Vagina (tissue), 2 donors: ENCODE measurements at regions not wholly inside any gene's neighbourhood (a gene's known extent, or its start where the extent isn't known, plus 50 kb on each side); places are given as distances from the start of the nearest gene placed in this dataset.

Source experiments
- DNase-seq, 2 donors: peaks; one replicate each; pipeline ENCODE4 v3.0.0-alpha.2; 2017; ENCODE audit errors: extremely low spot score in 2 of 2
- H3K27ac ChIP-seq: fragments of 200-600 bp; sonication (generic); one replicate; pipeline ENCODE4 v1.5.1; 2019
- H3K27me3 ChIP-seq: fragments of 200-600 bp; sonication (generic); one replicate; pipeline ENCODE4 v1.5.1; 2019
- H3K36me3 ChIP-seq, 2 donors: fragments of 200-600 bp; sonication (generic); one replicate each; pipeline ENCODE4 v1.5.1; 2017 to 2019
- H3K4me1 ChIP-seq: fragments of 200-600 bp; sonication (generic); one replicate; pipeline ENCODE4 v1.5.1; 2019
- H3K4me3 ChIP-seq, 2 donors: fragments of 200-600 bp; sonication (generic); 1 replicate in 1 of 2; 2 replicates in 1 of 2; pipeline ENCODE4 v1.5.1; 2016 to 2019
- H3K9me3 ChIP-seq: fragments of 200-600 bp; sonication (generic); one replicate; pipeline ENCODE4 v1.5.1; 2019
- POLR2A ChIP-seq, 2 donors: fragments of 450-650 bp; IDR thresholded peaks; one replicate each; pipeline ENCODE4 v1.6.1; 2017; ENCODE audit warnings: antibody characterized with exemption in 2 of 2, mild to moderate bottlenecking in 2 of 2, moderate library complexity in 2 of 2
- POLR2AphosphoS5 ChIP-seq, 2 donors: sonication (generic); formaldehyde crosslinking; IDR thresholded peaks; one replicate each; pipeline ENCODE4 v1.9.0; 2017; ENCODE audit warnings: antibody characterized with exemption in 2 of 2, mild to moderate bottlenecking in 2 of 2, low read depth in 1 of 2; ENCODE audit not compliant: insufficient read depth in 1 of 2
- intact Hi-C: fragments of 100-400 bp; cut with DNase I; formaldehyde crosslinking; loops from one replicate; pipeline ENCODE4 v1.15.1; 2023
- TF ChIP-seq, protein P1 (sequence below), 3 experiments: fragments of 450-650 bp in 2 of 3; fragments of 200-600 bp in 1 of 3; sonication (generic) in 1 of 3; IDR thresholded peaks; one replicate each; pipeline ENCODE4 v1.5.1; 2017 to 2019; ENCODE audit warnings: antibody characterized with exemption in 3 of 3, mild to moderate bottlenecking in 2 of 3, moderate library complexity in 2 of 3

DNA sequence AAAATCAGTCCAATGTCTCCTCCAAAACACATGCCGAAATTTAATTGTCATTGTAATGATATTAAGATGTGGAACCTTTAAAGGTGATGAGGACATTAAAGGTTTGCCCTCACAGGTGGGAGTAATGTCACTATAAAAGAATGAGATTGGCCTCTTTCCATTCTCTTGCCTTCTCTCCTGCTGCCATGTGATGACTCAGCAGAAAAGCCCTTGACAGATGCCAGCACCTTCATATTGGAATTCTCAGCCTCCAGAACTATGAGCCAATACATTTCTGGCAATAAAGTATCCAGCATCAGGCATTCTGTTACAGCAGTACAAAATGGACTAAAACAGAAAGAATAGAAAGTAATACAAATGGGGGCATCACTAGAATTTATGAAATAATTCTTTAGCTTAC is 609.7 kb downstream of the SLC16A7 start:
- Histone ChIP-seq H3K27me3 (no peaks in the 10 kb centered on the region), H3K4me3 (no peak overlapping the region), H3K4me1 (no peaks in the 10 kb centered on the region), H3K36me3 (no peaks in the 10 kb centered on the region), H3K27ac (no peak overlapping the region), H3K9me3 (no peaks in the 10 kb centered on the region)
- DNase-seq: no peak
- intact Hi-C loops: no loop called here
- TF ChIP-seq, protein P1, sequence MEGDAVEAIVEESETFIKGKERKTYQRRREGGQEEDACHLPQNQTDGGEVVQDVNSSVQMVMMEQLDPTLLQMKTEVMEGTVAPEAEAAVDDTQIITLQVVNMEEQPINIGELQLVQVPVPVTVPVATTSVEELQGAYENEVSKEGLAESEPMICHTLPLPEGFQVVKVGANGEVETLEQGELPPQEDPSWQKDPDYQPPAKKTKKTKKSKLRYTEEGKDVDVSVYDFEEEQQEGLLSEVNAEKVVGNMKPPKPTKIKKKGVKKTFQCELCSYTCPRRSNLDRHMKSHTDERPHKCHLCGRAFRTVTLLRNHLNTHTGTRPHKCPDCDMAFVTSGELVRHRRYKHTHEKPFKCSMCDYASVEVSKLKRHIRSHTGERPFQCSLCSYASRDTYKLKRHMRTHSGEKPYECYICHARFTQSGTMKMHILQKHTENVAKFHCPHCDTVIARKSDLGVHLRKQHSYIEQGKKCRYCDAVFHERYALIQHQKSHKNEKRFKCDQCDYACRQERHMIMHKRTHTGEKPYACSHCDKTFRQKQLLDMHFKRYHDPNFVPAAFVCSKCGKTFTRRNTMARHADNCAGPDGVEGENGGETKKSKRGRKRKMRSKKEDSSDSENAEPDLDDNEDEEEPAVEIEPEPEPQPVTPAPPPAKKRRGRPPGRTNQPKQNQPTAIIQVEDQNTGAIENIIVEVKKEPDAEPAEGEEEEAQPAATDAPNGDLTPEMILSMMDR (IDR thresholded peaks at IDR 0.05): no peak
- TF ChIP-seq POLR2AphosphoS5 (IDR thresholded peaks at IDR 0.05; ENCODE audit: insufficient read depth in 1 of 2, low read depth in 1 of 2) (no peak), POLR2A (IDR thresholded peaks at IDR 0.05) (no peak)

DNA sequence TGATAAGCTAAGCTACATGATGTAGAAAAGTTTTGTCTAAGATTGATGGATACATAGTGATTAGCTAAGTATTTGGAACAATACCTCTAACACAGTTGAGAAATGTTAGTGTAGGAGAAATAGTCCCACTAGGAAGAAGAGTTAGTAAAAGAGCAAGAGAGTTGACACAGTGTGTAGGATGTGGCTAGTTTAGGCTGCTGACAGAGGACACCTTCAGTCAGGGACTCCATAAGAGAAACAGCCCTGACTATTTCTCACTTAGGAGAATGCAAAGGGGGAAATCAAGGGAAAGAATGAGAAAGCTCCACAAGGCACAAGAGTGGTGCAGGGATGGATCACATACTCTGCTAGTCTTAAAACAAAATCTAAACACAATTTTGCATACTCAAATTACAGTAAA is 613.7 kb downstream of the SLC16A7 start:
- Histone ChIP-seq H3K36me3 (no peaks in the 10 kb centered on the region), H3K4me1 (no peaks in the 10 kb centered on the region), H3K27me3 (no peaks in the 10 kb centered on the region), H3K4me3 (no peak overlapping the region), H3K9me3 (no peaks in the 10 kb centered on the region), H3K27ac (no peak overlapping the region)
- intact Hi-C loops: no loop called here
- no peak for TF ChIP-seq POLR2AphosphoS5 (IDR thresholded peaks at IDR 0.05; ENCODE audit: insufficient read depth in 1 of 2, low read depth in 1 of 2)
- TF ChIP-seq POLR2A (IDR thresholded peaks at IDR 0.05): no peak
- TF ChIP-seq, protein P1 (IDR thresholded peaks at IDR 0.05): no peak
- DNase-seq: no peak

DNA sequence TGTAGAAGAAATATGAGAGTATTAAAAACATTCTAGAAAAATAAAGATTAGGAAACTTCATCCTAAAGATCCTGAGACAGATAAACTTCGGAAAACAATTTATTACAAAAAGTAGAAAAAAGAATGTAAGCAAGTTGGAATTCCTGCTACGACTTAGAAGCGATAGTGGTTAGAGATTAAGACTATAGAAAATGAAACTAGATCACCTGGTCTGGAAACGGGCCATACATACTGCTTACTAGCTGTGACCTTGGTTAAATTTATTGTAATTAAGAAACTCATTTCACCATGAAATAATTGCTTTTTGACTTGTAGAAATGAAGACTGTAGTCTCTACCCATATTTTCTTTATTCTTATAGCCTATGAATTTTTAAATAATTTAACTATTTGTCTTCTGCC is 614.1 kb downstream of the SLC16A7 start:
- no peaks in the 10 kb centered on the region for H3K4me1 ChIP-seq
- TF ChIP-seq POLR2AphosphoS5 (IDR thresholded peaks at IDR 0.05; ENCODE audit: insufficient read depth in 1 of 2, low read depth in 1 of 2) (no peak), POLR2A (IDR thresholded peaks at IDR 0.05) (no peak)
- no peak overlapping the region for H3K4me3 ChIP-seq
- no peak overlapping the region for H3K27ac ChIP-seq
- no peaks in the 10 kb centered on the region for H3K9me3 ChIP-seq
- no peaks in the 10 kb centered on the region for H3K27me3 ChIP-seq
- no peaks in the 10 kb centered on the region for H3K36me3 ChIP-seq
- intact Hi-C loops: no loop called here
- DNase-seq: no peak

DNA sequence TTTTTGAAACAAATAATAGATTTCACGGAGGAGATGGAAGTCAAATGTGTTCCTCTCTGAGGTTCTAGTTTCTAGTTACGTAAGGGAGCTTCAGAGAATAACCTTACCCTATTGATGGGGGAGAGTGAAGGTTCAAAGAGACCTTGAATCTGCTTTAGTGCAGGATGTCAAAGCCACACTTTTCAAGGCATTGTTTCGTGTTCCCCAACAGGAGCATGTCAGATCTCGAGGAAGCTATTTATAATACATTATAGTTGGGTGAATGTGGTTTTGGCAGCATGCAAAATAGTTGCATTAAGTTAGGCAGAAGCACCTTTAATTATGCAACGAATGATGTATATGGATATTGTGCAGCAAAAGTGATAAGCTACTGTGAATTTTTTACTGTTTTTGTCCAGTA is 614.9 kb downstream of the SLC16A7 start:
- H3K36me3 ChIP-seq: no peaks in the 10 kb centered on the region
- TF ChIP-seq POLR2A (IDR thresholded peaks at IDR 0.05) (no peak), POLR2AphosphoS5 (IDR thresholded peaks at IDR 0.05; ENCODE audit: insufficient read depth in 1 of 2, low read depth in 1 of 2) (no peak)
- TF ChIP-seq, protein P1 (IDR thresholded peaks at IDR 0.05): no peak
- no peak overlapping the region for H3K27ac ChIP-seq
- no peaks in the 10 kb centered on the region for H3K27me3 ChIP-seq
- no peaks in the 10 kb centered on the region for H3K4me1 ChIP-seq
- H3K9me3 ChIP-seq: no peaks in the 10 kb centered on the region
- intact Hi-C loops: no loop called here
- no peak for DNase-seq
- no peak overlapping the region for H3K4me3 ChIP-seq

DNA sequence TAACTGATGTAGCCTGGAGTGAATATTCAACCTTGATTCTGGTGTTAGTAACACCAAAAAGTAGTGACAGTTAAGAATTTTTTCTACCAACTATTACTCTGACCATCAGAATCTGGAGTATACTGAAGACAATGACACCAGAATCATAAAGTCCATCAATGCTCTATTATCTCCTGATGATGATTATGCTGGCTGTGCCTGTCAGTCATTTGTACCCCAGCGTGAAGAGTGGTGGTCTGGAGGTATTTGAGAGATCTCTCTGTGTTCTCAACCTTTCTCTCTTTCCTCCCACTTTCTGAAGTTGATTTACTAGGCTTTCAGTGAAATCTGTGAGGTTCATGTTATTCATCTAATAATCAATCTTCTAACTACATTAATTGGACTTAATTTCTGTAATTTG is 615.4 kb downstream of the SLC16A7 start:
- Histone ChIP-seq H3K27ac (no peak overlapping the region), H3K9me3 (no peaks in the 10 kb centered on the region), H3K36me3 (no peaks in the 10 kb centered on the region), H3K4me1 (no peaks in the 10 kb centered on the region), H3K4me3 (no peak overlapping the region), H3K27me3 (no peaks in the 10 kb centered on the region)
- TF ChIP-seq POLR2AphosphoS5 (IDR thresholded peaks at IDR 0.05; ENCODE audit: insufficient read depth in 1 of 2, low read depth in 1 of 2): no peak
- TF ChIP-seq POLR2A (IDR thresholded peaks at IDR 0.05): no peak
- TF ChIP-seq, protein P1 (IDR thresholded peaks at IDR 0.05): no peak
- intact Hi-C loops: no loop called here
- DNase-seq: no peak
